Astrocyte (in vitro differentiated cells and primary cell): ENCODE measurements at regions not wholly inside any gene's neighbourhood (a gene's known extent, or its start where the extent isn't known, plus 50 kb on each side); places are given as distances from the start of the nearest gene placed in this dataset.

Experiments used
- CTCF ChIP-seq: IDR thresholded peaks from 2 replicates; pipeline ENCODE4 v1.5.1; 2011; ENCODE audit warnings: low read depth, mild to moderate bottlenecking, inconsistent platforms, low read length, moderate library complexity; ENCODE audit not compliant: insufficient read depth
- EZH2 ChIP-seq: IDR thresholded peaks from 2 replicates; pipeline ENCODE4 v1.6.1; 2012; ENCODE audit warnings: mild to moderate bottlenecking, low read length, inconsistent platforms; ENCODE audit not compliant: insufficient read depth

- TF ChIP-seq CTCF (no peak), EZH2 (no peak)
These were observed 269.4 kb downstream of the ETAA1 start for GRCh38 chr2:67666386-67667053.
